GM12892 (cell line): ENCODE measurements at regions not wholly inside any gene's neighbourhood (a gene's known extent, or its start where the extent isn't known, plus 50 kb on each side); places are given as distances from the start of the nearest gene placed in this dataset.

Experiments used
- DNase-seq: peaks from one replicate; pipeline ENCODE4 v3.0.0; 2011; ENCODE audit not compliant: insufficient read length
- FAIRE-seq: peaks from 2 replicates; lab custom pipeline; 2011; peaks lifted over from hg19 to GRCh38; lab: Jason Lieb, UNC
- POLR2A ChIP-seq: IDR thresholded peaks from 2 replicates; pipeline ENCODE4 v1.6.1; 2011; ENCODE audit warnings: low read depth, low read length, control low read depth
- POLR2AphosphoS5 ChIP-seq: IDR thresholded peaks from 2 replicates; pipeline ENCODE4 v1.6.1; 2011; ENCODE audit warnings: low read depth, low read length, control low read depth
- TAF1 ChIP-seq: IDR thresholded peaks from 2 replicates; pipeline ENCODE4 v1.6.1; 2011; ENCODE audit warnings: low read depth, mild to moderate bottlenecking, control low read depth, low read length, borderline replicate concordance

- FAIRE-seq (no peak), DNase-seq (no peak)
- TF ChIP-seq POLR2A (no peak), POLR2AphosphoS5 (no peak), TAF1 (no peak)
Measured at GRCh38 chr10:78434886-78435285, 401.2 kb downstream of the RPS24 start.

GRCh38 chr10:78435484-78436221, 402.0 kb downstream of the RPS24 start:
- FAIRE-seq (no peak), DNase-seq (no peak)
- TF ChIP-seq POLR2AphosphoS5 (no peak), POLR2A (no peak), TAF1 (no peak)

GRCh38 chr10:78436222-78436573, 402.5 kb downstream of the RPS24 start:
- TF ChIP-seq POLR2A: no peak
- no peak for TF ChIP-seq TAF1
- no peak for TF ChIP-seq POLR2AphosphoS5
- FAIRE-seq: no peak

GRCh38 chr10:78436706-78437406, 403.2 kb downstream of the RPS24 start:
- no peak for FAIRE-seq
- no peak for DNase-seq
- TF ChIP-seq POLR2AphosphoS5 (no peak), TAF1 (no peak), POLR2A (no peak)

More at GRCh38 chr10:78436222-78436573, 402.5 kb downstream of the RPS24 start:
- no peak for DNase-seq

GRCh38 chr10:78437407-78437768, 403.7 kb downstream of the RPS24 start:
- DNase-seq: no peak
- no peak for FAIRE-seq
- no peak for TF ChIP-seq POLR2A
- no peak for TF ChIP-seq TAF1
- no peak for TF ChIP-seq POLR2AphosphoS5

- DNase-seq (no peak), FAIRE-seq (no peak)
- TF ChIP-seq POLR2AphosphoS5 (no peak), POLR2A (no peak), TAF1 (no peak)
Measured at GRCh38 chr10:78437998-78438906, 404.6 kb downstream of the RPS24 start.

- DNase-seq (no peak), FAIRE-seq (no peak)
- TF ChIP-seq POLR2AphosphoS5 (no peak), TAF1 (no peak), POLR2A (no peak)
Measured at GRCh38 chr10:78438907-78439809, 405.5 kb downstream of the RPS24 start.

GRCh38 chr10:78441010-78441409, 407.3 kb downstream of the RPS24 start:
- TF ChIP-seq POLR2A (no peak), POLR2AphosphoS5 (no peak), TAF1 (no peak)
- no peak for FAIRE-seq
- no peak for DNase-seq

- no peak for FAIRE-seq
- TF ChIP-seq POLR2AphosphoS5 (no peak), TAF1 (no peak), POLR2A (no peak)
- DNase-seq: no peak
Measured at GRCh38 chr10:78441694-78442093, 408.0 kb downstream of the RPS24 start.

GRCh38 chr10:78442836-78443550, 409.3 kb downstream of the RPS24 start:
- TF ChIP-seq TAF1 (no peak), POLR2A (no peak), POLR2AphosphoS5 (no peak)
- DNase-seq (no peak), FAIRE-seq (no peak)
